ENCODE measurements at regions not wholly inside any gene's neighbourhood (a gene's known extent, or its start where the extent isn't known, plus 50 kb on each side); places are given as distances from the start of the nearest gene placed in this dataset.
"Not testable (repeated sequence)": the region's sequence is repeated elsewhere in the genome, so short reads cannot be mapped to it uniquely, and the experiment has no call there.

GRCh38 chr3:35950021-35950420, 310.7 kb downstream of the ARPP21 start:
- no peak for DNase-seq

GRCh38 chr3:35954413-35954812, 315.1 kb downstream of the ARPP21 start:
- no peak for DNase-seq

- DNase-seq, result peak; percentile 43
Measured at GRCh38 chr3:35965908-35966307, 326.6 kb downstream of the ARPP21 start.

GRCh38 chr3:35966629-35967464, 327.5 kb downstream of the ARPP21 start:
- no peak for DNase-seq

- DNase-seq, result no peak
Measured at GRCh38 chr3:35968043-35968622, 328.8 kb downstream of the ARPP21 start.

GRCh38 chr3:35969406-35969805, 330.1 kb downstream of the ARPP21 start:
- DNase-seq, result no peak

GRCh38 chr3:35970793-35971192, 331.5 kb downstream of the ARPP21 start:
- no peak for DNase-seq

GRCh38 chr3:35971686-35972085, 332.4 kb downstream of the ARPP21 start:
- DNase-seq, result no peak

GRCh38 chr3:35974872-35975271, 335.5 kb downstream of the ARPP21 start:
- DNase-seq, result no peak

- no peak for DNase-seq
Measured at GRCh38 chr3:35986161-35986560, 346.8 kb downstream of the ARPP21 start.

GRCh38 chr3:35987386-35987785, 348.1 kb downstream of the ARPP21 start:
- no peak for DNase-seq

- DNase-seq, result no peak
Measured at GRCh38 chr3:35992041-35992440, 352.7 kb downstream of the ARPP21 start.

- DNase-seq, result no peak
Measured at GRCh38 chr3:36011791-36012190, 368.5 kb upstream of the STAC start.

GRCh38 chr3:36013425-36013824, 366.9 kb upstream of the STAC start:
- DNase-seq, result no peak

- no peak for DNase-seq
Measured at GRCh38 chr3:36025232-36025631, 355.1 kb upstream of the STAC start.

GRCh38 chr3:36032180-36033047, 347.9 kb upstream of the STAC start:
- no peak for DNase-seq

- no peak for DNase-seq
Measured at GRCh38 chr3:36058404-36059030, 321.8 kb upstream of the STAC start.

- no peak for DNase-seq
Measured at GRCh38 chr3:36060950-36061349, 319.4 kb upstream of the STAC start.

GRCh38 chr3:36063992-36064391, 316.3 kb upstream of the STAC start:
- no peak for DNase-seq

- DNase-seq, result no peak
Measured at GRCh38 chr3:36065321-36065720, 315.0 kb upstream of the STAC start.

- no peak for DNase-seq
Measured at GRCh38 chr3:36075491-36075890, 304.8 kb upstream of the STAC start.

- no peak for DNase-seq
Measured at GRCh38 chr3:36077320-36077719, 303.0 kb upstream of the STAC start.

- not testable (repeated sequence) for DNase-seq
Measured at GRCh38 chr3:36082958-36083357, 297.3 kb upstream of the STAC start.
